AG10803 (cell line): ENCODE measurements at regions not wholly inside any gene's neighbourhood (a gene's known extent, or its start where the extent isn't known, plus 50 kb on each side); places are given as distances from the start of the nearest gene placed in this dataset.

Source experiments
- DNase-seq: peaks from one replicate; pipeline ENCODE4 v3.0.0; 2010; ENCODE audit warnings: low read depth
- H3K4me3 ChIP-seq: 2 replicates; pipeline ENCODE4 v1.5.1; 2011; ENCODE audit warnings: mild to moderate bottlenecking, low read length, control low read depth
- CTCF ChIP-seq: conservative IDR thresholded peaks from 2 replicates; pipeline ENCODE4 v1.5.1; 2011; ENCODE audit warnings: mild to moderate bottlenecking, low read length, control low read depth, inconsistent platforms

GRCh38 chr6:165218829-165219228 lies 90.6 kb downstream of the C6orf118 start:
- H3K4me3 ChIP-seq = no peak overlapping the region
- peak; percentile 65 for DNase-seq
- no peak for TF ChIP-seq CTCF

DNA sequence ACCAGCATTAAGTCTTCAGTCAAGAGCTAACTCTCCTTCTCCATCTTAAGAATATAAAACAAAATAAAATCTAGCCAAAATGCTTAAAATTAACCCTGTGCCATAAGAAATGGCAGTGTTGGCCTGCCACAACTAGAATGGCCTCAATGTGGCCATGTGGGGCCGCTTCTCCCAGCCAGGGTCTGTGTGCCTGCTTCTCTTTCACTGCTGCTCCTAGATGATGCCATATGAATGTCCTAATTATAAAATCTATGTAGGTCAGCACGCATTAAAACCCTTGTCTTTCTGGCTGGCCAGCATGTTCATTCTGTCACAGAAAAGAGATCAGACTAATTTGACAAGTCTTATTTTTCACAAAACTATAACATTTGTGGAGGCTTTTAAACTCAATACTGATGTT lies 102.6 kb downstream of the C6orf118 start:
- no peak for TF ChIP-seq CTCF
- H3K4me3 ChIP-seq = no peak overlapping the region
- DNase-seq = no peak

DNA sequence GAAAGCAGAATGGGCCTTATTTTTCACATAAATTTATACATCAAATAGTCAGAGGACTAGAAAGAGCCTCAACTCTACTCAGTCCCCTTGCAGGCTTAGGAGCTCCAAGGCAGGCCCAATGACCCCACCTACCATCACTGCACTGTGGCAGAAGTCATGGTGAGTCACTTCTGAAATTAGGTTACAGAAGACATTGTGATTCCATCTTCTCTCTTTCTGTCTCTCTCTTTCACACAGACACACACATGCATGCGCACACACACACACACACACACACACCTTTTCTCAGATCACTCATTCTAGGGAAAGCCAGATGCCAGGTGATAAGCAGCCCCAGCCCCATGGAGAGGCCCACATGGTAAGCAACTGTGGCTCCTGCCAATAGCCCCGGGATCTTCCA lies 103.8 kb downstream of the C6orf118 start:
- no peak overlapping the region for H3K4me3 ChIP-seq
- DNase-seq = no peak
- TF ChIP-seq CTCF = no peak

GRCh38 chr6:165204807-165205545 lies 104.4 kb downstream of the C6orf118 start:
- no peak overlapping the region for H3K4me3 ChIP-seq
- TF ChIP-seq CTCF = no peak
- no peak for DNase-seq

DNA sequence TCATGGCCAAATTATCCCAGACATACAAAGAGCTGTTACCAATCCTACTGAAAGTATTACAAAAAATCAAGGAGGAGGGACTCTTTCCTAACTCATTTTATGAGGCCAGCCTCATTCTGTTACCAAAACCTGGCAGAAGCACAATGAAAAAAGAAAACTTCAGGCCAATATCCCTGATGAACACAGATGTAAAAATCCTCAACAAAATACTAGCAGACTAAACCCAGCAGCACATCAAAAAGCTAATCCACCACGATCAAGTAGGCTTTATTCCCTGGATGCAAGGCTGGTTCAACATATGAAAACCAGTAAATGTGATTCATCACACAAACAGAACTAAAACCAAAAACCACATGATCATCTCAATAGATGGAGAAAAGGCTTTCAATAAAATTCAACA lies 109.2 kb downstream of the C6orf118 start:
- DNase-seq = peak; percentile 13
- no peak overlapping the region for H3K4me3 ChIP-seq
- TF ChIP-seq CTCF = no peak

DNA sequence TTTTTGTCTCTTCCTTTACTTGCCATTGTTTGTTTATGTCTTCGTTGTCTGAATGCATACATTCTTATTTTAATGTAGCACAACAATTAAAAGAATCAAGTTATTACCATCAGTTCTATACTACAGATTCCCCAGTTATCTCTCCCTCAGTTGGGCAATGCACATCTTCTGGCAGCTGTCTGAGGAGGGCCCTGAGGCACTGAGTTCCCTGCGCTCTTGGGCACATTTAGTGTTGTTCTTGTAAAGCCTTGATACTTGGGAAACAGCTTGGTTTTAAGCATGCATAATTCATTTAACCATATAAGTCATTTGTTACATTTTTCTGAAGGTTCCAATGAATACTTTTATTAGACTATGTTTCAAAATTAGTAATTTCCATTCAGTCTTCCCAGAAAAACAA lies 117.9 kb downstream of the C6orf118 start:
- TF ChIP-seq CTCF = no peak
- no peak overlapping the region for H3K4me3 ChIP-seq
- DNase-seq = no peak

GRCh38 chr6:165186441-165187205 lies 122.8 kb downstream of the C6orf118 start:
- no peak overlapping the region for H3K4me3 ChIP-seq
- no peak for TF ChIP-seq CTCF
- DNase-seq = no peak
